IMR-90 (cell line): ENCODE measurements at regions not wholly inside any gene's neighbourhood (a gene's known extent, or its start where the extent isn't known, plus 50 kb on each side); places are given as distances from the start of the nearest gene placed in this dataset.

Source experiments
- MAFK ChIP-seq: IDR thresholded peaks from 2 replicates; pipeline ENCODE4 v1.6.1; 2012; ENCODE audit warnings: low read depth, low read length, improper control_type of control experiment
- MAZ ChIP-seq: IDR thresholded peaks from 2 replicates; pipeline ENCODE4 v1.6.1; 2012; ENCODE audit warnings: low read depth, mild to moderate bottlenecking, low read length, improper control_type of control experiment, moderate library complexity, borderline replicate concordance
- NFE2L2 ChIP-seq: fragments of 150-350 bp; IDR thresholded peaks from 2 replicates; pipeline ENCODE4 v1.6.1; 2016; ENCODE audit warnings: low read depth, mild to moderate bottlenecking, low read length
- POLR2A ChIP-seq: IDR thresholded peaks from 2 replicates; pipeline ENCODE4 v1.6.1; 2012; ENCODE audit warnings: mild to moderate bottlenecking, low read depth, low read length
- RAD21 ChIP-seq: IDR thresholded peaks from 2 replicates; pipeline ENCODE4 v1.6.1; 2012; ENCODE audit warnings: low read length, improper control_type of control experiment
- RCOR1 ChIP-seq: IDR thresholded peaks from 2 replicates; pipeline ENCODE4 v1.6.1; 2012; ENCODE audit warnings: mild to moderate bottlenecking, low read length, improper control_type of control experiment; ENCODE audit not compliant: insufficient replicate concordance
- SMC3 ChIP-seq: fragments of 150-350 bp; IDR thresholded peaks from 2 replicates; pipeline ENCODE4 v1.6.1; 2016; ENCODE audit warnings: low read depth, mild to moderate bottlenecking, antibody characterized with exemption, low read length, moderate library complexity
- TF ChIP-seq, protein P1 (sequence below): conservative IDR thresholded peaks from 2 replicates; pipeline ENCODE4 v1.5.1; 2012; ENCODE audit warnings: mild to moderate bottlenecking, low read depth, low read length, improper control_type of control experiment
- TF ChIP-seq, protein P2 (sequence below): fragments of 150-350 bp; IDR thresholded peaks from 2 replicates; pipeline ENCODE4 v1.6.1; 2017; ENCODE audit warnings: mild to moderate bottlenecking, antibody characterized with exemption, low read length, low read depth
- TF ChIP-seq, protein P3 (sequence below): fragments of 150-350 bp; IDR thresholded peaks from 2 replicates; pipeline ENCODE4 v1.6.1; 2016; ENCODE audit warnings: low read depth, mild to moderate bottlenecking, low read length, moderate library complexity, borderline replicate concordance

DNA sequence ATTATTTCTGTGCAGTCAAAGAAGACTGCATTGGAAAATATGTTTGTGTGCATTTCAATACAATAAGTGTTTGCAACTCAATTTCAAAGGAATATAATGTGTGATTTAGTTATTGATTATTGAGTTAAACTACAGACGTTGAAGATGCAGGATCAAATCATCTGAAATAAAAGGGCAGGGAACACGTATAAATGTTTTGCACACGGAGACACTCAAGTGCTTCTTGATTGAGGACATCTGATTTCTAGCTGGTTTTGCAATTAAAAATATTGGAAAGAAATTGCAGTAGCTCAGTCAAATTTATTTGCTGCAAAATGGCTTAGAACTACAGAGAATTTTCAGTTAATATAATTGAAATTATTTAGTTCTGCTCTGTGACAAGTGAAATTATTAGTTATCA is 412.7 kb downstream of the UTRN start:
- no peak for TF ChIP-seq POLR2A
- TF ChIP-seq, protein P1, sequence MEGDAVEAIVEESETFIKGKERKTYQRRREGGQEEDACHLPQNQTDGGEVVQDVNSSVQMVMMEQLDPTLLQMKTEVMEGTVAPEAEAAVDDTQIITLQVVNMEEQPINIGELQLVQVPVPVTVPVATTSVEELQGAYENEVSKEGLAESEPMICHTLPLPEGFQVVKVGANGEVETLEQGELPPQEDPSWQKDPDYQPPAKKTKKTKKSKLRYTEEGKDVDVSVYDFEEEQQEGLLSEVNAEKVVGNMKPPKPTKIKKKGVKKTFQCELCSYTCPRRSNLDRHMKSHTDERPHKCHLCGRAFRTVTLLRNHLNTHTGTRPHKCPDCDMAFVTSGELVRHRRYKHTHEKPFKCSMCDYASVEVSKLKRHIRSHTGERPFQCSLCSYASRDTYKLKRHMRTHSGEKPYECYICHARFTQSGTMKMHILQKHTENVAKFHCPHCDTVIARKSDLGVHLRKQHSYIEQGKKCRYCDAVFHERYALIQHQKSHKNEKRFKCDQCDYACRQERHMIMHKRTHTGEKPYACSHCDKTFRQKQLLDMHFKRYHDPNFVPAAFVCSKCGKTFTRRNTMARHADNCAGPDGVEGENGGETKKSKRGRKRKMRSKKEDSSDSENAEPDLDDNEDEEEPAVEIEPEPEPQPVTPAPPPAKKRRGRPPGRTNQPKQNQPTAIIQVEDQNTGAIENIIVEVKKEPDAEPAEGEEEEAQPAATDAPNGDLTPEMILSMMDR = no peak
- TF ChIP-seq RAD21 = no peak
- TF ChIP-seq, protein P2, sequence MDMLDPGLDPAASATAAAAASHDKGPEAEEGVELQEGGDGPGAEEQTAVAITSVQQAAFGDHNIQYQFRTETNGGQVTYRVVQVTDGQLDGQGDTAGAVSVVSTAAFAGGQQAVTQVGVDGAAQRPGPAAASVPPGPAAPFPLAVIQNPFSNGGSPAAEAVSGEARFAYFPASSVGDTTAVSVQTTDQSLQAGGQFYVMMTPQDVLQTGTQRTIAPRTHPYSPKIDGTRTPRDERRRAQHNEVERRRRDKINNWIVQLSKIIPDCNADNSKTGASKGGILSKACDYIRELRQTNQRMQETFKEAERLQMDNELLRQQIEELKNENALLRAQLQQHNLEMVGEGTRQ = no peak
- TF ChIP-seq, protein P3, sequence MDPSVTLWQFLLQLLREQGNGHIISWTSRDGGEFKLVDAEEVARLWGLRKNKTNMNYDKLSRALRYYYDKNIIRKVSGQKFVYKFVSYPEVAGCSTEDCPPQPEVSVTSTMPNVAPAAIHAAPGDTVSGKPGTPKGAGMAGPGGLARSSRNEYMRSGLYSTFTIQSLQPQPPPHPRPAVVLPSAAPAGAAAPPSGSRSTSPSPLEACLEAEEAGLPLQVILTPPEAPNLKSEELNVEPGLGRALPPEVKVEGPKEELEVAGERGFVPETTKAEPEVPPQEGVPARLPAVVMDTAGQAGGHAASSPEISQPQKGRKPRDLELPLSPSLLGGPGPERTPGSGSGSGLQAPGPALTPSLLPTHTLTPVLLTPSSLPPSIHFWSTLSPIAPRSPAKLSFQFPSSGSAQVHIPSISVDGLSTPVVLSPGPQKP = no peak
- TF ChIP-seq NFE2L2 = no peak
- TF ChIP-seq SMC3 = no peak
- no peak for TF ChIP-seq RCOR1
- TF ChIP-seq MAZ = no peak
- no peak for TF ChIP-seq MAFK
